H1 (cell line): ENCODE measurements at regions not wholly inside any gene's neighbourhood (a gene's known extent, or its start where the extent isn't known, plus 50 kb on each side); places are given as distances from the start of the nearest gene placed in this dataset.

Experiments
- CTCF ChIA-PET: fragments of 300-600 bp; sonication (Branson Sonifier 250); formaldehyde crosslinking; loops from one replicate; lab custom pipeline; 2021; ENCODE audit not compliant: partially characterized antibody; lab: Charles Lee
- POLR2A ChIA-PET: fragments of 300-600 bp; sonication (Branson Sonifier 250); formaldehyde crosslinking; loops from one replicate; lab custom pipeline; 2021; ENCODE audit warnings: inconsistent platforms; ENCODE audit not compliant: partially characterized antibody; lab: Charles Lee
- DNase-seq, 2 experiments: peaks; one replicate each; pipeline versions ENCODE4 v3.0.0 to v3.0.0-alpha.2; 2010 to 2022; ENCODE audit warnings: low spot score in 2 of 2, low read depth in 1 of 2, mixed read lengths in 1 of 2
- FAIRE-seq: peaks from 2 replicates; lab custom pipeline; 2011; peaks lifted over from hg19 to GRCh38; lab: Jason Lieb, UNC
- H2AFZ ChIP-seq: 2 replicates; pipeline ENCODE4 v1.8.1; 2012; ENCODE audit warnings: low read length, inconsistent platforms
- H2AK5ac ChIP-seq: 2 replicates; pipeline ENCODE4 v1.6.1; 2013; ENCODE audit warnings: low read depth, low read length
- H2BK120ac ChIP-seq: replicated peaks from 2 replicates; pipeline ENCODE3; 2013; ENCODE audit warnings: low read depth, low read length, inconsistent platforms
- H2BK12ac ChIP-seq: 2 replicates; pipeline ENCODE4 v1.6.1; 2013; ENCODE audit warnings: low read depth, low read length
- H2BK15ac ChIP-seq: 2 replicates; pipeline ENCODE4 v1.6.1; 2013; ENCODE audit warnings: low read length
- H2BK20ac ChIP-seq: 2 replicates; pipeline ENCODE4 v1.6.1; 2013; ENCODE audit warnings: low read length
- H2BK5ac ChIP-seq: 2 replicates; pipeline ENCODE4 v1.6.1; 2013; ENCODE audit warnings: low read depth, low read length
- H3K14ac ChIP-seq: 2 replicates; pipeline ENCODE4 v1.6.1; 2013; ENCODE audit warnings: inconsistent platforms; ENCODE audit not compliant: insufficient read length
- H3K18ac ChIP-seq: 2 replicates; pipeline ENCODE4 v1.6.1; 2013; ENCODE audit warnings: low read length; ENCODE audit errors: extremely low read depth
- H3K23ac ChIP-seq: 2 replicates; pipeline ENCODE4 v1.6.1; 2013; ENCODE audit warnings: inconsistent platforms; ENCODE audit not compliant: insufficient read length
- H3K23me2 ChIP-seq: 2 replicates; pipeline ENCODE4 v1.6.1; 2013; ENCODE audit warnings: low read depth, low read length
- H3K27ac ChIP-seq: 2 replicates; pipeline ENCODE4 v1.6.1; 2011; ENCODE audit warnings: low read depth, low read length, inconsistent platforms
- H3K27me3 ChIP-seq, 4 experiments: replicated peaks in 1 of 4; 1 replicate in 1 of 4; 2 replicates in 3 of 4; pipeline versions ENCODE4 v1.6.1 to v1.8.1; 2011 to 2013; ENCODE audit warnings: low read length in 3 of 4, mild to moderate bottlenecking in 3 of 4, inconsistent platforms in 2 of 4, mixed read lengths in 2 of 4, moderate library complexity in 1 of 4; ENCODE audit not compliant: control insufficient read depth in 3 of 4, insufficient read depth in 3 of 4; ENCODE audit errors: extremely low read depth in 1 of 4
- H3K36me3 ChIP-seq, 4 experiments: 2 replicates each; pipeline versions ENCODE4 v1.6.1 to v1.8.1; 2011 to 2013; ENCODE audit warnings: mild to moderate bottlenecking in 4 of 4, low read length in 3 of 4, moderate library complexity in 2 of 4, control low read depth in 1 of 4, inconsistent platforms in 1 of 4; ENCODE audit not compliant: insufficient read depth in 4 of 4, control insufficient read depth in 2 of 4
- H3K4ac ChIP-seq: replicated peaks from 2 replicates; pipeline ENCODE3; 2013; ENCODE audit warnings: low read length, low read depth, mixed read lengths, inconsistent platforms; ENCODE audit not compliant: insufficient read length
- H3K4me1 ChIP-seq, 4 experiments: replicated peaks in 1 of 4; 1 replicate in 1 of 4; 2 replicates in 3 of 4; pipeline versions ENCODE4 v1.6.1 to v1.8.1; 2011 to 2013; ENCODE audit warnings: low read length in 3 of 4, inconsistent platforms in 2 of 4, mixed read lengths in 1 of 4; ENCODE audit not compliant: insufficient read depth in 4 of 4, control insufficient read depth in 3 of 4
- H3K4me2 ChIP-seq, 2 experiments: 2 replicates each; pipeline versions ENCODE4 v1.6.1 to v1.8.1; 2011 to 2013; ENCODE audit warnings: low read depth in 2 of 2, low read length in 2 of 2, control low read depth in 1 of 2, inconsistent platforms in 1 of 2, mild to moderate bottlenecking in 1 of 2; ENCODE audit not compliant: insufficient read depth in 1 of 2
- H3K4me3 ChIP-seq, 4 experiments: fragments of 200-600, 300-600 bp in 1 of 4; sonication (generic), shearing (Covaris generic), sonication (Bioruptor Twin) in 1 of 4; 2 replicates each; pipeline versions ENCODE4 v1.5.1 to v1.8.1; 2011 to 2016; ENCODE audit warnings: low read length in 4 of 4, low read depth in 3 of 4, control low read depth in 2 of 4, inconsistent platforms in 2 of 4, mild to moderate bottlenecking in 2 of 4, mixed read lengths in 1 of 4, moderate library complexity in 1 of 4; ENCODE audit not compliant: insufficient read depth in 2 of 4; ENCODE audit errors: extremely low read depth in 1 of 4
- H3K56ac ChIP-seq: replicated peaks from 2 replicates; pipeline ENCODE3; 2013; ENCODE audit warnings: low read depth, mild to moderate bottlenecking, mixed read lengths, low read length, inconsistent platforms; ENCODE audit not compliant: insufficient read length
- H3K79me1 ChIP-seq: 2 replicates; pipeline ENCODE4 v1.6.1; 2013; ENCODE audit warnings: low read depth, low read length, control low read depth
- H3K79me2 ChIP-seq, 2 experiments: 2 replicates each; pipeline versions ENCODE4 v1.6.1 to v1.8.1; 2012 to 2013; ENCODE audit warnings: low read length in 2 of 2, mild to moderate bottlenecking in 2 of 2, inconsistent platforms in 1 of 2; ENCODE audit not compliant: insufficient read depth in 2 of 2, control insufficient read depth in 1 of 2
- H3K9ac ChIP-seq, 4 experiments: replicated peaks in 1 of 4; 1 replicate in 1 of 4; 2 replicates in 3 of 4; pipeline versions ENCODE4 v1.6.1 to v1.8.1; 2011 to 2013; ENCODE audit warnings: low read depth in 3 of 4, low read length in 3 of 4, control low read depth in 2 of 4, mild to moderate bottlenecking in 2 of 4, moderate library complexity in 2 of 4, inconsistent platforms in 1 of 4; ENCODE audit errors: extremely low read depth in 1 of 4
- H3K9me3 ChIP-seq, 2 experiments: 2 replicates each; pipeline versions ENCODE4 v1.6.1 to v1.8.1; 2012 to 2013; ENCODE audit warnings: mild to moderate bottlenecking in 2 of 2, moderate library complexity in 2 of 2, control low read depth in 1 of 2, inconsistent platforms in 1 of 2, low read depth in 1 of 2, low read length in 1 of 2, mixed read lengths in 1 of 2; ENCODE audit not compliant: insufficient read depth in 2 of 2
- H4K20me1 ChIP-seq, 2 experiments: replicated peaks in 1 of 2; 2 replicates each; pipeline versions ENCODE3 to v1.8.1; 2011 to 2013; ENCODE audit warnings: inconsistent platforms in 2 of 2, low read length in 2 of 2, mild to moderate bottlenecking in 1 of 2; ENCODE audit not compliant: insufficient read depth in 2 of 2, control insufficient read depth in 1 of 2
- H4K5ac ChIP-seq: 2 replicates; pipeline ENCODE4 v1.6.1; 2013; ENCODE audit warnings: low read length, low read depth, mixed read lengths, inconsistent platforms; ENCODE audit not compliant: insufficient read length
- H4K8ac ChIP-seq: 2 replicates; pipeline ENCODE4 v1.8.0; 2013; ENCODE audit warnings: mild to moderate bottlenecking, moderate library complexity, low read length, inconsistent platforms; ENCODE audit not compliant: insufficient read depth; ENCODE audit errors: extremely low read depth
- H4K91ac ChIP-seq: replicated peaks from 2 replicates; pipeline ENCODE3; 2013; ENCODE audit warnings: low read length, mixed read lengths, inconsistent platforms; ENCODE audit not compliant: insufficient read length
- KDM5A ChIP-seq: fragments of 200-600 bp; IDR thresholded peaks from 2 replicates; pipeline ENCODE4 v1.7.1; 2012; ENCODE audit warnings: mild to moderate bottlenecking, low read length, inconsistent platforms, mixed read lengths
- POU5F1 ChIP-seq: IDR thresholded peaks from 2 replicates; pipeline ENCODE4 v1.6.1; 2011; ENCODE audit warnings: low read depth, mild to moderate bottlenecking, low read length, moderate library complexity
- WGBS, 2 experiments: shearing (Covaris generic) in 1 of 2; methylation state at CpG; one replicate each; pipeline versions ENCODE4 v1.1.6 to v1.1.7; 2013 to 2015; ENCODE audit warnings: low lambda C conversion rate in 2 of 2, mixed read lengths in 2 of 2, inconsistent platforms in 1 of 2, low coverage in 1 of 2, missing lambda C conversion rate in 1 of 2; ENCODE audit not compliant: insufficient replicate concordance in 2 of 2, insufficient coverage in 1 of 2, insufficient read length in 1 of 2; ENCODE audit errors: extremely low coverage in 1 of 2, missing lambda C conversion rate in 1 of 2; 5-methylcytosine and 5-hydroxymethylcytosine counted together

DNA sequence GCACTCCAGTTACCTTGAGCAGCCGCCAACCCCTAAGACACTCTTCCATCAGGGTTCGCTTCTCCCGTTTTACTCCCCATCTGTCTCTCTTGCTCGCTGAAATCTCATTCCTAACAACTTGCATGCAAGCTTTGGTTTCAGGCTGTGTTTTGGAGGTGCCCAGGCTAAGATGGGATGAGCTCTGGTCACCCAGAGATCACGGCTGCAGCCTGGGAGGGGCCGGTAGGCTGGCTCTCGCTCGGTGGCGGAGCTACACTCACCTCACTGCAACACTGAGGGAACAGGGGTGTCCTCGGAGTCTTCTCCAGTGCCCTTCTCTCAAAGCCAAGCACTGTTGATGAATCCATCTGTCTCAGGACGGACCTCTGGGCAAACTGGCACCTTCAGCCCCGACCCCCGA lies 197.5 kb downstream of the BARX2 start:
- no peak overlapping the region for H4K8ac ChIP-seq
- H3K4me2 ChIP-seq: no peak overlapping the region
- H4K20me1 ChIP-seq: no peaks in the 10 kb centered on the region
- no peak overlapping the region for H2BK12ac ChIP-seq
- H2BK120ac ChIP-seq: no peak overlapping the region
- no peaks in the 10 kb centered on the region for H3K36me3 ChIP-seq
- POLR2A ChIA-PET: no interaction called here
- no peak overlapping the region for H3K23ac ChIP-seq
- no peak overlapping the region for H3K9ac ChIP-seq
- no peak for DNase-seq
- no peak overlapping the region for H3K4ac ChIP-seq
- no peak overlapping the region for H3K4me3 ChIP-seq
- no peak overlapping the region for H4K5ac ChIP-seq
- no peaks in the 10 kb centered on the region for H3K27me3 ChIP-seq
- H3K27ac ChIP-seq: no peak overlapping the region
- H3K14ac ChIP-seq: no peak overlapping the region
- H2BK20ac ChIP-seq: no peak overlapping the region
- no peak for TF ChIP-seq KDM5A
- no peak for TF ChIP-seq POU5F1
- no peak overlapping the region for H3K56ac ChIP-seq
- no peaks in the 10 kb centered on the region for H3K4me1 ChIP-seq
- H3K79me1 ChIP-seq: no peaks in the 10 kb centered on the region
- H4K91ac ChIP-seq: no peak overlapping the region
- no peak overlapping the region for H2BK5ac ChIP-seq
- FAIRE-seq: no peak
- H3K18ac ChIP-seq: no peak overlapping the region
- H2AFZ ChIP-seq: no peak overlapping the region
- CTCF ChIA-PET: interaction anchor here (0.7 kb wide), 1 partner anchor 122 kb away, joined by 4 read pairs; no protein-coding TSS in a partner anchor
- H3K79me2 ChIP-seq: no peaks in the 10 kb centered on the region
- H3K23me2 ChIP-seq: no peaks in the 10 kb centered on the region
- no peak overlapping the region for H2AK5ac ChIP-seq
- H2BK15ac ChIP-seq: no peak overlapping the region
- H3K9me3 ChIP-seq: peaks cover 7 to 13% of the 10 kb centered on the region in 2 experiments; a peak in 3 of 4 replicates
- WGBS, 2 experiments: 91% methylated on average over 13 of the region's 13 CpGs; no CpG with 5 or more reads in 1 of the 2 experiments
